ENCODE measurements at regions not wholly inside any gene's neighbourhood (a gene's known extent, or its start where the extent isn't known, plus 50 kb on each side); places are given as distances from the start of the nearest gene placed in this dataset.

- no peaks in the 10 kb centered on the region for H3K9me3 ChIP-seq (ENCODE audit: low read depth)
- H3K4me1 ChIP-seq (ENCODE audit: insufficient read depth): no peaks in the 10 kb centered on the region
- H3K27me3 ChIP-seq (replicated peaks; ENCODE audit: insufficient read depth): no peaks in the 10 kb centered on the region
- H4K20me1 ChIP-seq (ENCODE audit: insufficient read depth): no peaks in the 10 kb centered on the region
- no peak overlapping the region for H3K4me3 ChIP-seq
- no peak for TF ChIP-seq EZH2 (IDR thresholded peaks at IDR 0.05; ENCODE audit: insufficient read depth, poor library complexity, severe bottlenecking)
- no peak for TF ChIP-seq EZH2phosphoT487 (IDR thresholded peaks at IDR 0.05; ENCODE audit: insufficient read depth, low read depth)
- H3K79me2 ChIP-seq (ENCODE audit: insufficient read depth): no peaks in the 10 kb centered on the region
- no peaks in the 10 kb centered on the region for H3K36me3 ChIP-seq (ENCODE audit: low read depth)
- 20 to 22% methylated on average over 11 of the region's 11 CpGs for WGBS, 2 experiments (ENCODE audit: low coverage in 1 of 2, low lambda C conversion rate in 2 of 2, missing lambda C conversion rate in 2 of 2)
- no peak overlapping the region for H2AFZ ChIP-seq
- no peaks in the 10 kb centered on the region for H3K9me2 ChIP-seq (ENCODE audit: insufficient read depth)
- H3F3A ChIP-seq (ENCODE audit: insufficient read depth): no peaks in the 10 kb centered on the region
- H3K4me2 ChIP-seq (ENCODE audit: unreplicated experiment): no peak overlapping the region
- no peak overlapping the region for H3K27ac ChIP-seq
- in situ Hi-C loops (cut with MboI): loop anchor here (25.0 kb wide), 1 partner anchor 1321 kb away; no protein-coding TSS in a partner anchor
- H3K9ac ChIP-seq: no peak overlapping the region
- DNase-seq: no peak
Measured at GRCh38 chr1:58158506-58159433, 387.8 kb downstream of the OMA1 start.

- H4K20me1 ChIP-seq (ENCODE audit: insufficient read depth): no peaks in the 10 kb centered on the region
- in situ Hi-C loops (cut with MboI): loop anchor here (25.0 kb wide), 1 partner anchor 1321 kb away; no protein-coding TSS in a partner anchor
Measured at GRCh38 chr1:58158016-58158415, 388.5 kb downstream of the OMA1 start.

GRCh38 chr1:58157256-58157655 is 389.3 kb downstream of the OMA1 start:
- in situ Hi-C loops (cut with MboI): loop anchor here (25.0 kb wide), 1 partner anchor 1320 kb away; no protein-coding TSS in a partner anchor
- Histone ChIP-seq H3K36me3 (ENCODE audit: low read depth) (no peaks in the 10 kb centered on the region), H3F3A (ENCODE audit: insufficient read depth) (no peaks in the 10 kb centered on the region), H3K4me1 (ENCODE audit: insufficient read depth) (no peaks in the 10 kb centered on the region), H3K9me2 (ENCODE audit: insufficient read depth) (no peaks in the 10 kb centered on the region), H3K9ac (no peak overlapping the region), H4K20me1 (ENCODE audit: insufficient read depth) (no peaks in the 10 kb centered on the region), H3K9me3 (ENCODE audit: low read depth) (no peaks in the 10 kb centered on the region), H2AFZ (no peak overlapping the region), H3K27me3 (replicated peaks; ENCODE audit: insufficient read depth) (no peaks in the 10 kb centered on the region), H3K79me2 (ENCODE audit: insufficient read depth) (no peaks in the 10 kb centered on the region), H3K27ac (no peak overlapping the region), H3K4me3 (no peak overlapping the region), H3K4me2 (ENCODE audit: unreplicated experiment) (no peak overlapping the region)
- DNase-seq: no peak
- TF ChIP-seq EZH2 (IDR thresholded peaks at IDR 0.05; ENCODE audit: insufficient read depth, poor library complexity, severe bottlenecking): no peak
- TF ChIP-seq EZH2phosphoT487 (IDR thresholded peaks at IDR 0.05; ENCODE audit: insufficient read depth, low read depth): no peak
- WGBS, 2 experiments (ENCODE audit: low coverage in 1 of 2, low lambda C conversion rate in 2 of 2, missing lambda C conversion rate in 2 of 2): 4 to 6% methylated on average over 4 of the region's 4 CpGs

More at GRCh38 chr1:58158016-58158415, 388.5 kb downstream of the OMA1 start:
- H3K36me3 ChIP-seq (ENCODE audit: low read depth): no peaks in the 10 kb centered on the region
- no peaks in the 10 kb centered on the region for H3K9me2 ChIP-seq (ENCODE audit: insufficient read depth)
- no peak for TF ChIP-seq EZH2 (IDR thresholded peaks at IDR 0.05; ENCODE audit: insufficient read depth, poor library complexity, severe bottlenecking)
- H3K4me2 ChIP-seq (ENCODE audit: unreplicated experiment): no peak overlapping the region
- no peak overlapping the region for H3K27ac ChIP-seq
- no peak overlapping the region for H2AFZ ChIP-seq
- no peaks in the 10 kb centered on the region for H3K27me3 ChIP-seq (replicated peaks; ENCODE audit: insufficient read depth)
- no peak overlapping the region for H3K4me3 ChIP-seq
- no peak overlapping the region for H3K9ac ChIP-seq
- no peaks in the 10 kb centered on the region for H3K9me3 ChIP-seq (ENCODE audit: low read depth)
- H3K79me2 ChIP-seq (ENCODE audit: insufficient read depth): no peaks in the 10 kb centered on the region
- DNase-seq: no peak
- no peaks in the 10 kb centered on the region for H3F3A ChIP-seq (ENCODE audit: insufficient read depth)
- no peaks in the 10 kb centered on the region for H3K4me1 ChIP-seq (ENCODE audit: insufficient read depth)

GRCh38 chr1:58156831-58157230 is 389.7 kb downstream of the OMA1 start:
- H3K9me3 ChIP-seq (ENCODE audit: low read depth): no peaks in the 10 kb centered on the region
- H3K79me2 ChIP-seq (ENCODE audit: insufficient read depth): no peaks in the 10 kb centered on the region
- no peaks in the 10 kb centered on the region for H3K27me3 ChIP-seq (replicated peaks; ENCODE audit: insufficient read depth)
- H3K4me1 ChIP-seq (ENCODE audit: insufficient read depth): no peaks in the 10 kb centered on the region
- TF ChIP-seq EZH2phosphoT487 (IDR thresholded peaks at IDR 0.05; ENCODE audit: insufficient read depth, low read depth) (no peak), EZH2 (IDR thresholded peaks at IDR 0.05; ENCODE audit: insufficient read depth, poor library complexity, severe bottlenecking) (no peak)
- H3K4me3 ChIP-seq: no peak overlapping the region
- H3K4me2 ChIP-seq (ENCODE audit: unreplicated experiment): no peak overlapping the region
- H2AFZ ChIP-seq: no peak overlapping the region
- H3K27ac ChIP-seq: no peak overlapping the region
- DNase-seq: no peak
- 19 to 29% methylated on average over 3 of the region's 3 CpGs for WGBS, 2 experiments (ENCODE audit: low coverage in 1 of 2, low lambda C conversion rate in 2 of 2, missing lambda C conversion rate in 2 of 2)
- in situ Hi-C loops (cut with MboI): loop anchor here (25.0 kb wide), 1 partner anchor 1320 kb away; no protein-coding TSS in a partner anchor
- H3K9me2 ChIP-seq (ENCODE audit: insufficient read depth): no peaks in the 10 kb centered on the region
- no peaks in the 10 kb centered on the region for H4K20me1 ChIP-seq (ENCODE audit: insufficient read depth)
- H3K36me3 ChIP-seq (ENCODE audit: low read depth): no peaks in the 10 kb centered on the region
- H3F3A ChIP-seq (ENCODE audit: insufficient read depth): no peaks in the 10 kb centered on the region
- H3K9ac ChIP-seq: no peak overlapping the region
